Mesenchymal stem cell (in vitro differentiated cells and primary cell): ENCODE measurements at regions not wholly inside any gene's neighbourhood (a gene's known extent, or its start where the extent isn't known, plus 50 kb on each side); places are given as distances from the start of the nearest gene placed in this dataset.

Experiments
- DNase-seq: peaks from one replicate; pipeline ENCODE4 v3.0.0-alpha.2; 2013
- H2AFZ ChIP-seq: one replicate; pipeline ENCODE4 v1.6.1; 2013; ENCODE audit warnings: low read depth, mild to moderate bottlenecking, control low read depth, inconsistent platforms, low read length, moderate library complexity
- H2AK5ac ChIP-seq: 2 replicates; pipeline ENCODE4 v1.6.1; 2013; ENCODE audit warnings: low read length, moderate library complexity, mild to moderate bottlenecking, inconsistent platforms; ENCODE audit not compliant: severe bottlenecking
- H2BK120ac ChIP-seq: one replicate; pipeline ENCODE4 v1.6.1; 2013; ENCODE audit warnings: low read depth, mild to moderate bottlenecking, inconsistent platforms, low read length, moderate library complexity
- H2BK12ac ChIP-seq, 2 experiments: one replicate each; pipeline ENCODE4 v1.6.1; 2013; ENCODE audit warnings: inconsistent platforms in 2 of 2, low read length in 2 of 2, mild to moderate bottlenecking in 2 of 2, moderate library complexity in 2 of 2, control low read depth in 1 of 2
- H2BK15ac ChIP-seq: one replicate; pipeline ENCODE4 v1.6.1; 2013; ENCODE audit warnings: mild to moderate bottlenecking, low read depth, inconsistent platforms; ENCODE audit not compliant: poor library complexity, severe bottlenecking
- H2BK5ac ChIP-seq: 2 replicates; pipeline ENCODE4 v1.6.1; 2013; ENCODE audit warnings: low read depth, mild to moderate bottlenecking, low read length, control low read depth, inconsistent platforms; ENCODE audit not compliant: poor library complexity, severe bottlenecking
- H3K14ac ChIP-seq, 2 experiments: one replicate each; pipeline ENCODE4 v1.6.1; 2013; ENCODE audit warnings: inconsistent platforms in 2 of 2, low read length in 2 of 2, control low read depth in 1 of 2, mild to moderate bottlenecking in 1 of 2, moderate library complexity in 1 of 2
- H3K18ac ChIP-seq, 2 experiments: one replicate each; pipeline ENCODE4 v1.6.1; 2013; ENCODE audit warnings: inconsistent platforms in 2 of 2, low read length in 2 of 2, control low read depth in 1 of 2, low read depth in 1 of 2, mild to moderate bottlenecking in 1 of 2
- H3K23ac ChIP-seq, 2 experiments: one replicate each; pipeline ENCODE4 v1.6.1; 2013; ENCODE audit warnings: inconsistent platforms in 2 of 2, low read length in 2 of 2, mild to moderate bottlenecking in 2 of 2, moderate library complexity in 2 of 2, control low read depth in 1 of 2
- H3K27ac ChIP-seq: 2 replicates; pipeline ENCODE4 v1.5.1; 2013; ENCODE audit warnings: mild to moderate bottlenecking, moderate library complexity, low read length, control low read depth, inconsistent platforms; ENCODE audit not compliant: poor library complexity, severe bottlenecking
- H3K27me3 ChIP-seq, 2 experiments: 2 replicates each; pipeline versions ENCODE4 v1.6.1 to v1.7.0; 2013; ENCODE audit warnings: low read length in 2 of 2, mild to moderate bottlenecking in 2 of 2, moderate library complexity in 2 of 2, control low read depth in 1 of 2, inconsistent platforms in 1 of 2; ENCODE audit not compliant: control insufficient read depth in 1 of 2, insufficient read depth in 1 of 2
- H3K36me3 ChIP-seq, 2 experiments: 2 replicates each; pipeline versions ENCODE4 v1.6.1 to v1.7.0; 2013; ENCODE audit warnings: low read length in 2 of 2, control low read depth in 1 of 2, inconsistent platforms in 1 of 2, low read depth in 1 of 2, mild to moderate bottlenecking in 1 of 2; ENCODE audit not compliant: insufficient read depth in 2 of 2, control insufficient read depth in 1 of 2
- H3K4ac ChIP-seq, 2 experiments: one replicate each; pipeline ENCODE4 v1.6.1; 2013; ENCODE audit warnings: inconsistent platforms in 2 of 2, low read length in 2 of 2, mild to moderate bottlenecking in 2 of 2, moderate library complexity in 2 of 2, control low read depth in 1 of 2, low read depth in 1 of 2
- H3K4me1 ChIP-seq: 2 replicates; pipeline ENCODE4 v1.6.1; 2013; ENCODE audit warnings: low read depth, low read length, control low read depth; ENCODE audit not compliant: control insufficient read depth, insufficient read depth
- H3K4me2 ChIP-seq: 2 replicates; pipeline ENCODE4 v1.6.1; 2013; ENCODE audit warnings: low read length, mild to moderate bottlenecking, inconsistent platforms; ENCODE audit not compliant: poor library complexity, severe bottlenecking
- H3K4me3 ChIP-seq, 2 experiments: 2 replicates each; pipeline versions ENCODE4 v1.5.1 to v1.7.0; 2013; ENCODE audit warnings: low read length in 2 of 2, mild to moderate bottlenecking in 2 of 2, control low read depth in 1 of 2, low read depth in 1 of 2; ENCODE audit not compliant: insufficient read depth in 1 of 2
- H3K79me1 ChIP-seq: replicated peaks from 2 replicates; pipeline ENCODE4 v1.6.1; 2013; ENCODE audit warnings: mild to moderate bottlenecking, control low read depth, low read length, inconsistent platforms; ENCODE audit not compliant: poor library complexity, severe bottlenecking
- H3K9ac ChIP-seq: 2 replicates; pipeline ENCODE4 v1.7.0; 2013; ENCODE audit warnings: mild to moderate bottlenecking, low read length, moderate library complexity
- H3K9me3 ChIP-seq: 2 replicates; pipeline ENCODE4 v1.7.0; 2013; ENCODE audit warnings: mild to moderate bottlenecking, low read length; ENCODE audit not compliant: control insufficient read depth
- H4K8ac ChIP-seq: one replicate; pipeline ENCODE4 v1.6.1; 2013; ENCODE audit warnings: inconsistent platforms, mild to moderate bottlenecking, low read length, moderate library complexity
- H4K91ac ChIP-seq: one replicate; pipeline ENCODE4 v1.6.1; 2013; ENCODE audit warnings: mild to moderate bottlenecking, low read length, inconsistent platforms
- WGBS: methylation state at CpG from one replicate; pipeline ENCODE4 v1.1.7; 2013; ENCODE audit warnings: mixed read lengths; 5-methylcytosine and 5-hydroxymethylcytosine counted together

DNA sequence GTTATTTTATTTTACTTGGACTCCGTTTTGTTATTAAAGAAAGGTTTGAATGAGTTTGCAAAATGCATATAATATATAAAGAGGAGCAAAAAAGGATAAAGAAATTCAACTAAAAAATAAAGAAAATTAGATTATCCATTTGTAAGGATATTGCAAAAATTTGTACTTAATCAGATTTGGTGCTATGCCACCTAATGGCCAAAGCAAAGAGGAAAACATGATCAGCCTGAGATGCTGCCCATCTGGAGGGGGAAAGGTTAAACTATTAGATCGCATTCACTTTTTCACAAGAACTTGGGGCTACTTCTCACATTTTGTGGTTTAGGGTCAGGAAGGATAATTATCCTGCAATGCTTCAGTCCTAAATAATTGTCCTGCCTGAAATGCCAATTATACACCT, 350.6 kb downstream of the MLLT3 start:
- DNase-seq, result no peak
- Histone ChIP-seq H3K9me3 (peaks cover under 1% of the 10 kb centered on the region), H3K18ac (no peak overlapping the region), H3K4me2 (no peak overlapping the region), H2BK15ac (no peak overlapping the region), H4K91ac (no peak overlapping the region), H2BK12ac (no peak overlapping the region), H3K36me3 (no peaks in the 10 kb centered on the region), H2BK120ac (no peak overlapping the region), H3K9ac (no peak overlapping the region), H4K8ac (no peak overlapping the region), H3K14ac (no peak overlapping the region), H2AK5ac (no peak overlapping the region), H2AFZ (no peak overlapping the region), H2BK5ac (no peak overlapping the region), H3K27me3 (peaks cover 0 to 19% of the 10 kb centered on the region in 2 experiments), H3K23ac (no peak overlapping the region), H3K27ac (no peak overlapping the region), H3K79me1 (no peaks in the 10 kb centered on the region), H3K4me3 (no peak overlapping the region), H3K4me1 (no peaks in the 10 kb centered on the region), H3K4ac (no peak overlapping the region)
- 86% methylated on average over 1 of the region's 2 CpGs for WGBS

DNA sequence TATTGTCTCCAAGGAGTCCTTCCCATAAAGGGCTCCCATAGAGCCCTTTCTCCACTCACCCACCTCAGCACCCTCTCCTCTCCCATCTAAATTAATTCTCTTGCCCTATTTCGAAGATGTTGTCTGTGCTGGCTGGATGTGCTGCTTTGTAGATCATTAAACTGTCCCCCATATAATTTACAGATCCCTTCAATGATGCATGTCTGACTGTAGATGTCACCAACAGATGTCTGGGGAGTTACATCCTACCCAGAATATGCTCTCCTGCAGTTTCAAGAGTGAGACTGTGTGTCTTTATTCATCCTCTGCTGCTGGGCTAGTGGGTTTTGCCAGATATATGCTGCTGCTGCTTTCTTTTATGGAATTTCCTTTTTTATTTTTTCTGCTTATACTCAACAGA, 351.2 kb downstream of the MLLT3 start:
- Histone ChIP-seq H2BK120ac (no peak overlapping the region), H3K36me3 (no peaks in the 10 kb centered on the region), H3K79me1 (no peaks in the 10 kb centered on the region), H2BK12ac (no peak overlapping the region), H3K18ac (no peak overlapping the region), H3K9ac (no peak overlapping the region), H3K9me3 (no peaks in the 10 kb centered on the region), H2BK5ac (no peak overlapping the region), H3K4me1 (no peaks in the 10 kb centered on the region), H3K23ac (no peak overlapping the region), H3K27me3 (peaks cover 0 to 19% of the 10 kb centered on the region in 2 experiments), H2AFZ (no peak overlapping the region), H3K27ac (no peak overlapping the region), H3K4me2 (no peak overlapping the region), H4K91ac (no peak overlapping the region), H2AK5ac (no peak overlapping the region), H2BK15ac (no peak overlapping the region), H3K14ac (no peak overlapping the region), H4K8ac (no peak overlapping the region), H3K4ac (no peak overlapping the region), H3K4me3 (no peak overlapping the region)
- no CpG with 5 or more reads among the region's 1 CpG for WGBS
- no peak for DNase-seq

GRCh38 chr9:20270161-20270560, 352.1 kb downstream of the MLLT3 start:
- Histone ChIP-seq H3K4ac (no peak overlapping the region), H3K27me3 (peaks cover 0 to 19% of the 10 kb centered on the region in 2 experiments)

DNA sequence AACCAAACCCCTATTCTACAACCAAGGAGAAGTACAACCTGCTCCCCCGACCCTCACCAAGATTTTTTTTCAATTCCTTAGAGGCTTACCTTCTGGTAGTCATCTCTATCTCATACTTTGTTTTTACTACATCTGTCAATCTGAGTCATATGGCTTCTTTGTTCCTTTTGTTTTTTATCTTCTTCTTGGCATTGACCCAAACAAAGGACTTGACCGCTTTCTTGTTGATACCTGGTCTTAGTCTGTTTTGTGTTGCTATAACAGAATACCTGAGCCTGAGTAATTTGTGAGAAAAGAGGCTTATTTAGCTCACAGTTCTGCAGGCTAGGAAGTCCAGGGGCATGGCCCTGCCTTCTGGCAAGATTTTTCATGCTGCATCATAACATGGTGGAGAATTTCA, 352.7 kb downstream of the MLLT3 start:
- no peak overlapping the region for H2BK12ac ChIP-seq
- H4K91ac ChIP-seq, result no peak overlapping the region
- peaks cover 4% of the 10 kb centered on the region for H3K9me3 ChIP-seq
- no peak overlapping the region for H3K4me3 ChIP-seq
- no peak overlapping the region for H2BK5ac ChIP-seq
- no peak overlapping the region for H3K18ac ChIP-seq
- 93% methylated on average over 2 of the region's 2 CpGs for WGBS
- H3K4me2 ChIP-seq, result no peak overlapping the region
- no peak overlapping the region for H3K27ac ChIP-seq
- H3K9ac ChIP-seq, result no peak overlapping the region
- no peak overlapping the region for H2BK15ac ChIP-seq
- no peak overlapping the region for H2AK5ac ChIP-seq
- no peaks in the 10 kb centered on the region for H3K79me1 ChIP-seq
- H3K36me3 ChIP-seq, result no peaks in the 10 kb centered on the region
- DNase-seq, result no peak
- H4K8ac ChIP-seq, result no peak overlapping the region
- no peak overlapping the region for H3K4ac ChIP-seq
- no peak overlapping the region for H2AFZ ChIP-seq
- no peak overlapping the region for H3K14ac ChIP-seq
- H3K23ac ChIP-seq, result no peak overlapping the region
- peaks cover 0 to 19% of the 10 kb centered on the region in 2 experiments for H3K27me3 ChIP-seq
- no peak overlapping the region for H2BK120ac ChIP-seq
- H3K4me1 ChIP-seq, result no peaks in the 10 kb centered on the region

More at GRCh38 chr9:20270161-20270560, 352.1 kb downstream of the MLLT3 start:
- no peaks in the 10 kb centered on the region for H3K9me3 ChIP-seq
- no peak overlapping the region for H3K14ac ChIP-seq
- H3K4me2 ChIP-seq, result no peak overlapping the region
- H3K9ac ChIP-seq, result no peak overlapping the region
- H3K36me3 ChIP-seq, result no peaks in the 10 kb centered on the region
- H4K8ac ChIP-seq, result no peak overlapping the region
- no peak overlapping the region for H3K27ac ChIP-seq
- no peak overlapping the region for H3K4me3 ChIP-seq
- no peak overlapping the region for H2AK5ac ChIP-seq
- H3K4me1 ChIP-seq, result no peaks in the 10 kb centered on the region
- no peak overlapping the region for H2BK15ac ChIP-seq
- no peak overlapping the region for H3K23ac ChIP-seq
- H2BK5ac ChIP-seq, result no peak overlapping the region
- WGBS, result 13% methylated on average over 1 of the region's 1 CpG
- no peak for DNase-seq
- no peak overlapping the region for H2AFZ ChIP-seq
- no peak overlapping the region for H4K91ac ChIP-seq
- no peaks in the 10 kb centered on the region for H3K79me1 ChIP-seq
- no peak overlapping the region for H2BK12ac ChIP-seq
- H3K18ac ChIP-seq, result no peak overlapping the region
- no peak overlapping the region for H2BK120ac ChIP-seq
